HCT116 (cell line): ENCODE measurements at regions not wholly inside any gene's neighbourhood (a gene's known extent, or its start where the extent isn't known, plus 50 kb on each side); places are given as distances from the start of the nearest gene placed in this dataset.

Experiments
- ATAC-seq: fragments of 200-7000 bp; cut with Tn5 transposase; 2 replicates; pipeline ENCODE4 v1.9.1; 2020; ENCODE audit warnings: mild to moderate bottlenecking, moderate library complexity
- BruUV-seq: library from RNA; stranded (reverse); fragments of 400-500 nt; replicated peaks from 2 replicates; lab custom pipeline; 2021; lab: Mats Ljungman, UMichigan
- CTCF ChIA-PET: fragments of 300-600 bp; sonication (Branson Sonifier 250); formaldehyde crosslinking; loops from one replicate; lab custom pipeline; 2021; ENCODE audit warnings: antibody characterized with exemption; lab: Charles Lee
- POLR2A ChIA-PET: fragments of 300-600, 350-600 bp; sonication (Branson Sonifier 250); formaldehyde crosslinking; loops from one replicate; lab custom pipeline; 2021; ENCODE audit warnings: antibody characterized with exemption; lab: Charles Lee
- RAD21 ChIA-PET, 2 experiments: fragments of 300-600 bp; sonication (Branson Sonifier 250); formaldehyde crosslinking; loops; one replicate each; lab custom pipeline; 2023; ENCODE audit warnings: low total read pairs in 2 of 2; ENCODE audit not compliant: uncharacterized antibody in 2 of 2, unreplicated experiment in 2 of 2, low non-redundant PET in 1 of 2; lab: Charles Lee
- DNase-seq: peaks from one replicate; pipeline ENCODE4 v3.0.0-alpha.2; 2010; ENCODE audit warnings: low read depth, low spot score
- H2AFZ ChIP-seq: fragments of 200-600 bp; shearing (Covaris generic), sonication (generic); 2 replicates; pipeline ENCODE4 v1.6.1; 2017; ENCODE audit warnings: low read depth, mixed run types, mixed read lengths, antibody characterized with exemption, low read length; ENCODE audit not compliant: poor library complexity, severe bottlenecking
- H3K27ac ChIP-seq: 2 replicates; pipeline ENCODE4 v1.5.1; 2012; ENCODE audit warnings: low read depth, low read length
- H3K27me3 ChIP-seq: fragments of 200-600 bp; sonication (generic); 2 replicates; pipeline ENCODE4 v1.6.1; 2016; ENCODE audit warnings: mixed run types, low read length, mixed read lengths; ENCODE audit not compliant: insufficient read depth
- H3K36me3 ChIP-seq, 2 experiments: fragments of 200-500 bp in 1 of 2; fragments of 200-600 bp in 1 of 2; sonication (Bioruptor generic) in 1 of 2; sonication (generic) in 1 of 2; 2 replicates each; pipeline versions ENCODE4 v1.5.1 to v1.6.1; 2014 to 2016; ENCODE audit warnings: low read length in 2 of 2, inconsistent platforms in 1 of 2, mixed read lengths in 1 of 2, mixed run types in 1 of 2; ENCODE audit not compliant: insufficient read depth in 2 of 2, control insufficient read depth in 1 of 2
- H3K4me1 ChIP-seq, 2 experiments: fragments of 200-600 bp in 1 of 2; sonication (generic) in 1 of 2; 2 replicates each; pipeline versions ENCODE4 v1.5.1 to v1.6.1; 2012 to 2017; ENCODE audit warnings: low read length in 2 of 2, inconsistent platforms in 1 of 2, mild to moderate bottlenecking in 1 of 2, mixed read lengths in 1 of 2, mixed run types in 1 of 2, moderate library complexity in 1 of 2; ENCODE audit not compliant: insufficient read depth in 2 of 2, control insufficient read depth in 1 of 2
- H3K4me2 ChIP-seq: fragments of 200-600 bp; sonication (generic); 2 replicates; pipeline ENCODE4 v1.6.1; 2017; ENCODE audit warnings: mixed run types, low read length, mixed read lengths
- H3K4me3 ChIP-seq, 2 experiments: fragments of 200-600 bp in 1 of 2; sonication (generic) in 1 of 2; replicated peaks in 1 of 2; 2 replicates each; pipeline ENCODE4 v1.5.1; 2011 to 2016; ENCODE audit warnings: low read length in 2 of 2, control low read depth in 1 of 2, low read depth in 1 of 2, mild to moderate bottlenecking in 1 of 2, mixed read lengths in 1 of 2, mixed run types in 1 of 2
- H3K79me2 ChIP-seq: fragments of 200-600 bp; sonication (generic); 2 replicates; pipeline ENCODE4 v1.6.1; 2017; ENCODE audit warnings: mild to moderate bottlenecking, mixed run types, low read length, moderate library complexity, mixed read lengths; ENCODE audit not compliant: insufficient read depth
- H3K9ac ChIP-seq: fragments of 200-600 bp; sonication (generic); 2 replicates; pipeline ENCODE4 v1.6.1; 2016; ENCODE audit warnings: low read length, mixed read lengths
- H3K9me2 ChIP-seq: fragments of 200-600 bp; sonication (generic), shearing (Covaris generic); 2 replicates; pipeline ENCODE4 v1.6.1; 2017; ENCODE audit warnings: mixed run types, mild to moderate bottlenecking, moderate library complexity; ENCODE audit not compliant: insufficient read depth
- H3K9me3 ChIP-seq, 2 experiments: fragments of 200-500 bp in 1 of 2; fragments of 200-600 bp in 1 of 2; sonication (Bioruptor generic) in 1 of 2; sonication (generic) in 1 of 2; 2 replicates each; pipeline ENCODE4 v1.6.1; 2014 to 2017; ENCODE audit warnings: low read length in 2 of 2, mixed read lengths in 2 of 2, inconsistent platforms in 1 of 2, low read depth in 1 of 2, mild to moderate bottlenecking in 1 of 2, mixed run types in 1 of 2, moderate library complexity in 1 of 2; ENCODE audit not compliant: control insufficient read depth in 1 of 2, insufficient read depth in 1 of 2
- H4K20me1 ChIP-seq: fragments of 200-600 bp; sonication (generic), shearing (Covaris generic); 2 replicates; pipeline ENCODE4 v1.6.1; 2017; ENCODE audit warnings: mixed run types, mild to moderate bottlenecking, moderate library complexity; ENCODE audit not compliant: insufficient read depth
- EZH2phosphoT487 ChIP-seq: fragments of 200-600 bp; IDR thresholded peaks from 2 replicates; pipeline ENCODE4 v1.6.1; 2018; ENCODE audit warnings: antibody characterized with exemption, borderline replicate concordance
- POLR2A ChIP-seq: IDR thresholded peaks from 2 replicates; pipeline ENCODE4 v1.7.0; 2011; ENCODE audit warnings: borderline replicate concordance; ENCODE audit not compliant: insufficient read depth, insufficient read length; ENCODE audit errors: extremely low read depth
- intact Hi-C: fragments of 100-400 bp; cut with micrococcal nuclease; formaldehyde crosslinking; loops from 2 replicates; pipeline ENCODE4 v1.10.0; 2022
- TF ChIP-seq, protein P1 (sequence below): IDR thresholded peaks from 2 replicates; pipeline ENCODE4 v1.6.1; 2012; ENCODE audit warnings: low read depth
- TF ChIP-seq, protein P2 (sequence below): IDR thresholded peaks from 2 replicates; pipeline ENCODE4 v1.6.1; 2012

DNA sequence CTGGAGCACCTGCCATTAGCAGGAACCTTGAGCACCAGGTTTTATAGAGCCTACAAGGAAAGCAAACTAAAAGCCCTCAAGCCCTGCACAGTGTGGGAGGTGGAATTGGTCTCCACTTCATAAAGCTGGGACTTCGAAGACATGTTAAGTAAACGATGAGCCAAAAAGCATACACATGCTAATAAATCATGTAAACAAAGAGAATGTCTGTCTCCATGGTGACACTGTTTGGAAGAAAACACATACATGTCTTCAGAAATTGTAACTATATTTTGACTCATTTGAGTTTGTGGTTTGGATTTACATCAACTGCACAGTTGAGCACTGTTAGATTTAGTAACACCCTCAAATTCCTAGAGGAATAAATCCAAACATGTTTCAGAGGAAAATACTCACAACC is 978.5 kb upstream of the LRRTM1 start (continued):
- TF ChIP-seq EZH2phosphoT487: no peak

DNA sequence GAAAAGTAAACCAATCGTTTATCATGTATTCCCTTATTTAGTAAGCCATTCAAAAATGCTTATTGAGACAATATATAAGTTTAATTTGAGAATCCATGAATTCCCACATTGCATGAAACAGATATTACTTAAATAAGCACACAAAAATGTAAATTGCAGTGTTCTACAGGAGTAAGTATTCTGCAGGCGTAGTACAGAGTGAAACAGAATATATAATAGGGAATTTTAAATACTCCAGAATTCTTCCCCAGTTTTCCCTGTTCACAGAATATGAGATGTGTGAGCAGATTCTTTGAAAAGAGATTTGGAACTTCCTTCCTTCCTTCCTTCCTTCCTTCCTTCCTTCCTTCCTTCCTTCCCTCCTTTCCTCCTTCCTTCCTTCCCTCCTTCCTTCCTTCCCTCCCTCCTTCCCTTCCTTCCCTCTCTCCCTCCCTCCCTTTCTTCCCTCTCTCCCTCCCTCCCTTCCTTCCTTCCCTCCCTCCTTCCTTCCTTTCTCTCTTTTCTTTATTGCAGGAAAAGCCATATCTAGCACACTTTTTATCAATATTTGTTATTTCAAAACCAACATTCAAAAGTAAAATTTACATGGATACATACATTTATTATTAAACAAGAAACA is 977.7 kb upstream of the LRRTM1 start:
- H3K79me2 ChIP-seq: no peaks in the 10 kb centered on the region
- no peaks in the 10 kb centered on the region for H3K4me1 ChIP-seq
- H3K9ac ChIP-seq: no peak overlapping the region
- H3K36me3 ChIP-seq: no peaks in the 10 kb centered on the region
- ChIA-PET POLR2A (no interaction called here), CTCF (no interaction called here), RAD21 (no interaction called here)
- TF ChIP-seq, protein P1, sequence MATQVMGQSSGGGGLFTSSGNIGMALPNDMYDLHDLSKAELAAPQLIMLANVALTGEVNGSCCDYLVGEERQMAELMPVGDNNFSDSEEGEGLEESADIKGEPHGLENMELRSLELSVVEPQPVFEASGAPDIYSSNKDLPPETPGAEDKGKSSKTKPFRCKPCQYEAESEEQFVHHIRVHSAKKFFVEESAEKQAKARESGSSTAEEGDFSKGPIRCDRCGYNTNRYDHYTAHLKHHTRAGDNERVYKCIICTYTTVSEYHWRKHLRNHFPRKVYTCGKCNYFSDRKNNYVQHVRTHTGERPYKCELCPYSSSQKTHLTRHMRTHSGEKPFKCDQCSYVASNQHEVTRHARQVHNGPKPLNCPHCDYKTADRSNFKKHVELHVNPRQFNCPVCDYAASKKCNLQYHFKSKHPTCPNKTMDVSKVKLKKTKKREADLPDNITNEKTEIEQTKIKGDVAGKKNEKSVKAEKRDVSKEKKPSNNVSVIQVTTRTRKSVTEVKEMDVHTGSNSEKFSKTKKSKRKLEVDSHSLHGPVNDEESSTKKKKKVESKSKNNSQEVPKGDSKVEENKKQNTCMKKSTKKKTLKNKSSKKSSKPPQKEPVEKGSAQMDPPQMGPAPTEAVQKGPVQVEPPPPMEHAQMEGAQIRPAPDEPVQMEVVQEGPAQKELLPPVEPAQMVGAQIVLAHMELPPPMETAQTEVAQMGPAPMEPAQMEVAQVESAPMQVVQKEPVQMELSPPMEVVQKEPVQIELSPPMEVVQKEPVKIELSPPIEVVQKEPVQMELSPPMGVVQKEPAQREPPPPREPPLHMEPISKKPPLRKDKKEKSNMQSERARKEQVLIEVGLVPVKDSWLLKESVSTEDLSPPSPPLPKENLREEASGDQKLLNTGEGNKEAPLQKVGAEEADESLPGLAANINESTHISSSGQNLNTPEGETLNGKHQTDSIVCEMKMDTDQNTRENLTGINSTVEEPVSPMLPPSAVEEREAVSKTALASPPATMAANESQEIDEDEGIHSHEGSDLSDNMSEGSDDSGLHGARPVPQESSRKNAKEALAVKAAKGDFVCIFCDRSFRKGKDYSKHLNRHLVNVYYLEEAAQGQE: no peak
- TF ChIP-seq EZH2phosphoT487: no peak
- TF ChIP-seq POLR2A: no peak
- TF ChIP-seq, protein P2, sequence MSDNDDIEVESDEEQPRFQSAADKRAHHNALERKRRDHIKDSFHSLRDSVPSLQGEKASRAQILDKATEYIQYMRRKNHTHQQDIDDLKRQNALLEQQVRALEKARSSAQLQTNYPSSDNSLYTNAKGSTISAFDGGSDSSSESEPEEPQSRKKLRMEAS: no peak
- H4K20me1 ChIP-seq: no peaks in the 10 kb centered on the region
- H2AFZ ChIP-seq: no peak overlapping the region
- no peaks in the 10 kb centered on the region for H3K9me3 ChIP-seq
- intact Hi-C loops: no loop called here
- DNase-seq: no peak
- H3K4me3 ChIP-seq: no peak overlapping the region
- no peak overlapping the region for H3K27ac ChIP-seq
- ATAC-seq: no peak
- no peaks in the 10 kb centered on the region; the same call in 1 of the 2 replicates for H3K9me2 ChIP-seq
- H3K27me3 ChIP-seq: no peaks in the 10 kb centered on the region
- no peak overlapping the region for H3K4me2 ChIP-seq
- BruUV-seq: no TSS peak
